ENCODE measurements at regions not wholly inside any gene's neighbourhood (a gene's known extent, or its start where the extent isn't known, plus 50 kb on each side); places are given as distances from the start of the nearest gene placed in this dataset.
"Not testable (repeated sequence)": the region's sequence is repeated elsewhere in the genome, so short reads cannot be mapped to it uniquely, and the experiment has no call there.

DNA sequence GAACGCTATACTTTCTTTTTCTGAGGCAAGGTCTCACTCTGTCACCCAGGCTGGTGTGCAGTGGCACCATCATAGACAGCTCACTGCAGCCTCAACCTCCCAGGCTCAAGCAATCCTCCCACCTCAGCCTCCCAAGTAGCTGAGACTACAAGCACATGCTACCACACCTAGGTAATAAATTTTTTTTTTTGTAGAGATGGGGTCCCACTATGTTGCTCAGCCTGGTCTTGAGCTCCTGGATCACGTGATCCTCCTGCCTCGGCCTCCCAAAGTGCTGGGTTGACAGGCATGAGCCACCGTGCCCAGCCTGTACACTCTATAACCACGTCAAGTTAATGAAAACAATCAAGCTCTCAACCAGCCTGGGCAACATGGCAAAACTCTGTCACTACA, 127.1 kb upstream of the VOPP1 start:
- not testable (repeated sequence) for DNase-seq

DNA sequence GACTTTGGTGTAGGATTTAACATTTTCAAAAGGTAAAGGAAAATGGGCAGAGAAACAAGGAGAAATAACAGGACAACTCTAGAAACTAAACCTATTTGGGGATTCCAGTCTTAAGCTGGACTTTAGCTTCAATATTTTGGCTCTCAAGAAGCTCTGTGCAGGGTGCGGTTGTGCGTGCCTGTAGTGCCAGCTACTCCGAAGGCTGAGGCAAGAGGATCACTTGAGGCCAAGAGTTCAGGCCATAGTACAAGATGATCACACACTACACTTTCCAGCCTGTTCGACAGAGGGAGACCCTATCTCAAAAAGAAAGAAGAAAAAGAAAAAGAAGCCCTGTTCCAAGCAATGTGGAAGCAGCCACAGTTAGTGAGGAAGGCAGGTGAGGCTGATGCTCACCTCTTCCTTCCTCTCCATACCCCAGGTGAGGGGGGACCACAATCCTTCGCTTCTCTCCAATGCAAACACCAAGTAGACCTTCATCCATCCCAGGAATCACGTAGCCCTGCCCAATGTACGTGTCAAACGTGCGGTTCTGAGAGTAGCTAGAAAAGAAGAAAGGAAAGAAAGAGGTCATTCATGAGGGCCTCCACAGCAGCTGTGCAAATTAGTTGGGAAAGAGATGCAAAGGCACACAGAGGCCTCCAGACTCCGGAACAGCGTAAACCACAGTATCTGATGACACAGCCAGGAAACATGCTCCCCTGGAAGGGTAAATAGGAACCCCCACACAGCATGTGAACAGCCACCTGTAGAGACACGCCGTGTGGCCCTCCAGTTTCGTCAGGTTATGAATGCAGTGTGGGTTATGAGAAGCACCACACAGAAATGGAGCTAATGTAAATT, 126.5 kb upstream of the VOPP1 start:
- DNase-seq, result not testable (repeated sequence)

DNA sequence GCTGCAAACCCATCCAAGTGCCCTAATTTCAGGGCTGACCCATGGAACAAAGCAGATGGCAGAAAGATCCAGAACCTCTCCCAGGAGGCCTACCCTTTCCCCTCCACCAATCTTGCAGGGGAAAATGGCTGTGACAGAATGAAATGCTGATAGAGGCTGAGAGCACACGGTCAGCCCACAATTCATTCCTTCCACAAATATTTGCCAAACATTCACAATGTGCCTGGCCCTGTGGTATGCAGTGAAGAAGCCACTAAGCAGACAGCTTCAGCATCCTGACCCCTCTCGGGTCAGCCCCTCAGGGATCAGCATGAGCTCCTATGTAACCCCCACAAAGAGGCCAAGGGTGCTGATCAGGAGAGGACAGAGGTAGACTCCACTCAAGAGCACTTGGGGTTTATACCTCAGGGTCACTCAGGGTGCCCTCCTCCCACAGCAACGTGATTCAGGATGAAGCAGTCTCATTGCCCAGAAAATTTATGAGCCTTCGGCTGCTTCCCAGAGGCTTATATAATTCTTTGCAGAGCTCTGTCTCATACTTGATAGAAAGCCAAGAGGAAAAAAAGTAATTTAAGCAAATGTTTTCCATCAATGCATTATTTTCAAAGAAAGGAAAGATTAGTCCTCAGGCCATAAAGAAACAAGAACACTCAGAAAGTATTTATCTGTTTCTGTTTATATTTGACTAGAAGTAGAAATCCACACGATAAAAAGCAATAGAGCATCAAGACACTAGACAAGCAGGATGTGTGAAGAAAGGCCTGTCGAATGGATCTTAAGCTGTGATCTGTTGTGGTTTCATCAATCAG, 123.8 kb upstream of the VOPP1 start:
- not testable (repeated sequence) for DNase-seq

DNA sequence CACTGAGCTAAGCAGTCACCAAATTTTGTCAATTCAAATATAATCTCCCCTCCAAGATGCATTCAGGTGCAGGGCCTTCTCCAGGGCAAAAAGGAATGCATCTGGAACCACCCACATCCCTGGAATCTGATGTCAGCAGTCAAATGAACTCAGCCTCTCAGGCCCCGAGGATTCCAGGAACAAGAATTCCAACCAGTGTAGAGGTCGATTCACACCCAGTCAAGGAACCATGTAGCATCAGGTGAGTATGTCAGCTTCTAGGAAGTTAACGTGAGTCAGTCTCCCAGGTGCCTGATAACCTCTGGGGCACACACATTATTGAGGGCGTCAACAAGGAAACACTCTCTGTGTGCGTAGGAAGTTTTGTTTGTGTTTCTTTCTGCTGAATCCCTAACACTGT, 122.2 kb upstream of the VOPP1 start:
- DNase-seq, result not testable (repeated sequence)

DNA sequence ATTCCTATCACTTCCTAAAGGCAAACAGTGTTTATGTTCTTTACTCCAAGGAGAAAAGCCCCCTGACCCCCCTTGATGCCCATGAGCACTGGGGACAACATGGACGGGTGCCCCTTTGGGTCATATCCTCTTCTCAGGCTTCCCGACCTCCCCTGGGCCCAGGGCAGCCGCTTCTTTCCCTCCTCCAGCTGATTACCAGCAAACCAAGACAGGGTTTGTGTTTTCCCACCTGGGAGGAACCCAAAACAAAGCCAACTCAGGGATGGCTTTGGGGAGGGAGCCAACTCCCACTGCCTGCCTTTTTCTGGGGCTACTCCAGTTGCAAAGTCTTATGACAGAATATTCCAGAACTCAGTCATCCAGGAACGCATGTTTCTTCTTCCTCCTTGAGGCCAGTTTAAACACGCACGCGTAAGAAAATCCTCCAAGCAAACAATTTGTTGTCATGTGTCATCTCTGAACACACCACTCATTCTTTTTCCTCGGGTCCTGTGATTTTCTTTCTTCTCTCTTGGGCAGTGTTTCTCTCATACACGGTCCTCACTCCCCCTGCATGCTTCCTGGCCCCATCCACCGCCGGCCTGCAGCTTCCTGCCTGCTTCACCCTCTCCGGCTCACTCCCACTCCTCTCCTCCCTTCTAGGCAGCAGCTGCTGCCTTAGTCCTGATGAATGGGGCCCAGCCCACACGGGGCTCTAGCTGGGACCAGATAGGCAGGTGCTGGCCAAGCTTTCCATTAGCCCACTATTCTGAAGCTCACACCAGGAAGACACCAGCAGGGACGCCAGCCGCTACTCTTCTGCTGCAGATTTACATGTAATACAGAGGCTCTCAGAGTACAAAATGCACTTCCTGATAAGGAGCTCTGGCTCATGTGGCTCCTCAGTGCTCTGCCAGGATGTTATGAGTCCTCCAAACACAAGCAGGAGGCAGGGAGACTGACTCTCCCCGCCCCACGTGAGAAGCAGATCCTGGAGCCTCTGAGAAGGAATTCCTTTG, 116.7 kb upstream of the VOPP1 start:
- DNase-seq, result peak; percentile 17

DNA sequence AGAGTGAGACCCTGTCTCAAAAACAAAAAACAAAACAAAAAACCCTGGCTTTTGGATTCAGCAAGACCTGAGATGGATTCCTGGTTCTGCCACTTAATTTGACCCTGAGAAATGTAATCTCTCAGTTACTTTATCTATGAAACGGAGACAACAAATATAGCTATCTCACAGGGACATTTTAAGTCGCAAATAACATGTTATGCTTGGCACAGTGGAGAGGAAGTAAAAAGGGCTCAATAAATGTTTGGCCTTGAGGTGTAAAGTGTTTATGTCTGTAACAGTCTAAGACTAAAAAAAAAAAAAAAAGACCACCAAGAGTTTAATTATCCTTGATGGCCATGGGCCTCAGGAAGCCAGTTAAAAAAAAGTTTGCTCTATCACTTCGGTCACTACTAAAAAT, 116.0 kb upstream of the VOPP1 start:
- not testable (repeated sequence) for DNase-seq

DNA sequence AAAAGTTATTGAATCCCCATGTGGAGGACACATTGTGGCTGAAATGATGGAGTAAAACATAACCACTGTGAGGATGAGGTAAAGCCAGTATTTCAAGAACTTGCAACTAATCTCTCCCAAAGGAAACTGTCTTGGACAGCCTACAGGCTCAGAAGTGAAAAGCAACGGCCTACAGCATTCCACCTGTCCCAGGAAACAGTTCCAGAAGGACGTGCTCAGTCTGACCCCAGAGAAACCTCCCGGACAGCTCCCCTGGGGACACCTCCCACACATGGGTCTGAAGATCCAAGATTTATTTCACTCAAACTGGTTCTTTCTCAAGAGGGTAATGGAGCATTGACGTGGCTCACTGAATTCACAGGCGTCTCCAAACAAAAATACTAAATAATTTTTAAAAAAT, 115.0 kb upstream of the VOPP1 start:
- DNase-seq, result not testable (repeated sequence)

DNA sequence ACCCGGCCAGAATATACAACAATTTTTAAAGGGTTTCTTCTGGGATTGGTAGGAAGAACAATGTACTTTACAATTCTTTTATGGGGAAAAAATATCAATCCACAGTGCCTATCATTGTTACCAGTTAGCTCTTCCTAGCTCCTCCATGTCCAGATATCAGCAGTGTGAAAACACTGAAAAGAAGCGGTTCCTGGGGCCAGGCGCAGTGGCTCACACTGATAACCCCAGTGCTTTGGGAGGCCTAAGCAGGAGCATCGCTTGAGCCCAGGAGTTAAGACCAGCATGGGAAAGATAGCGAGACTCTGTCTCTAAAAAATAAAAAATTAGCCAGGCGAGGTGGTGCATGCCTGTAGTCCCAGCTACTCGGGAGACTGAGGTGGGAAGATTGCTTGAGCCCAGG, 114.5 kb upstream of the VOPP1 start:
- DNase-seq, result not testable (repeated sequence)

DNA sequence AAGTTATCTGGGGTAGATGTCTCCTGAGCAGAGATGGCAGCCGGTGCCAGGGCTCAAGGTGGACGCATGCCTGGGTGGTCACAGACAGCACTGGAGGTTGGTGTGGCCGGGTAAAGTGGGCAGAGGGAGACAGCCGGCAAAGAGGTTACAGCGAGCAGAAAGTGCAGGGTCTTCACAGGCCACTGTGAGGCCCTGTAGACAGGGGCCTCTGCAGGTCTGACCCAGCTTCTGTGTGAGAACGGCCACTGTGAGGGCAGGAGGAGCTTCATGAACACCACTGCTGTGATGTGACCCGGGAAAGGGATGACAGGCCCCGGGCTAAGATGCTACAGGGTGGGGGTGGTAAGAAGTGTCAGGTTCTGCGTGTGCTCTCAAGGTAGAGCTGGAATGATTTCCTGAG, 111.2 kb upstream of the VOPP1 start:
- DNase-seq, result not testable (repeated sequence)

DNA sequence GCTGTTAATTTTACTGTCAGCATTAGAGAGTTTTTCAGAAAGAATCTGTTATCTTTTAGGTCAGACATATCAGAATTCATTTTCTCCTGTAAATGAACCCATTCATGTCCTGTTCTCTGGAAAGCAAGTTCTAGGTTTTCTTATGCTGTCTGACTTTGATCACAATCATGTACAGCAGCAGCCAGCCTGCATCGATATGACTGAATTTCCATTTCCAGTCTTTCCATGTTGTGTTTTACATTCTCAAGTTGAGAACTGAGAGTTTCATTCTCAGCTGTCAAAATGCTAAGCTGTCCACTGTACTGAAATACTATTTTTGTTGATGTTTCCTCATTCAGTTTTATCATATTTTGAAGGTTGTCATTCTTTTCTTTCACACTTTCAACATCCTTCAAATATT, 103.3 kb upstream of the VOPP1 start:
- DNase-seq, result not testable (repeated sequence)

DNA sequence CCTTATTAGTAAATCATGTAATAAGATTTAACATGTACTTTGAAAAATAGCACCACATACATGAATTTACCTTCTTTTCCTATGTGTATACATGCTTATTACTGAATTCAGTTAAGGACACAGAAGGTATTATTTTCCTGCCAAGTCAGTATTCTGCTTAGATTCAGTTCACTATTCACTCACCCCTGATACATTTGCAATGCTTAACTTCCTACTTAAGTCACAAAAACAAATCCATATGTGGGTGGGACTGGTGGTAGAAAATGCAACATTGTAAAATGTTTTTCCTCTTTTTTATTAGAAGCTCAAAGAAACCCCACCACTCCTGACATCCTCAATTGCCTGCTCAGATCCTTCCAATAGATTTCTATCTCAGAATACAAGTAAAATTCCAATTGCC, 101.2 kb upstream of the VOPP1 start:
- not testable (repeated sequence) for DNase-seq

DNA sequence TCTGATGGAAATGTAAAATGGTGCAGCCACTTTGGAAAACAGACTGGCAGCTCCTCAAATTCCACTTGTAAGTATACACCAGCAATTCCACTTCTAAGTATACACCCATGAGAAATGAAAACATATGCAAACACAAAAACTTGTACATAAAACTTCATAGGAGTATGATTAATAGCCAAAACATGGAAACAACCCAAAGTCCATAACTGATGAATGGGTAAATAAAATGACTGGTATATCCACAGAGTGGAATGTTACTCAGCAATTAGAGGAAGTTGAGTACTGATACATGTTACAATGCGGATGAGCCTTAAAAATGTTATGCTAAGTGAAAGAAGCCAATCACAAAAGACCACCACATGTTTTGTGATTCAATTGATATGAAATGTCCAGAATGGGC, 99.8 kb upstream of the VOPP1 start:
- DNase-seq, result not testable (repeated sequence)

DNA sequence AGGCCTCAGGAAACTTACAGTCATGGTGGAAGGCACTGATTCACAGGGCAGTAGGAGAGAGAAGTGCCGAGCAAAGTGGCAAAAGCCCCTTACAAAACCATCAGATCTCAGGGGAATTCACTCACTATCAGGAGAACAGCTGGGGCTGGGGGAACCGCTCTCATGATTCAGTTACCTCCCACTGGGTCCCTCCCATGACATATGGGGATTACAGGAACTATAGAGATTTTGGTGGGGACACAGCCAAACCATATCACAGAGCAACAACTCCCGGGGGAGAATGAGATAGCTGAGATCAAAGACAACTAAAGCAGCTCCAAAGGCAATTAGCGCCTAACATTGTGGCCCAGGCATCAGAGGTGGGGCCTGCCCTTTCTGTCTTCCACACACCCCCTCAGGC, 85.4 kb upstream of the VOPP1 start:
- no peak for DNase-seq

DNA sequence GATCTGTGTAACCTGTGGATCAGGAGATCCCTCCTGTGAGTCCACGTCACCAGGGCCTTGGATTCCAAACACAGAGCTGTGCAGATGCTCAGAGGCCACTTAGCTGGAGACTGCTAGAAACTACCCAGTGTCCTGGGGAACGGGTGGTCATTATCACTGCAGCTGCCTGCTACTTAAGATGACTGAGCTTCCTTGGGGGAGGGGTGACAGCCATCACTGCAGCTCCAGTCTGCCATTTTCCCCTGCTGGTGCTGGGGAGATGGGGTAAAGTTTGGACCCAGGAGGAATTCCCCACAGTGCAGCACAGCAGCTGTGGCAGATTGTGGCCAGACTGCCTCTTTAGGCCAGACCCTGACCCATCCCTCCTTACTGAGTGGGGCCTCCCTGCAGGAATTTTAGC, 78.8 kb upstream of the VOPP1 start:
- DNase-seq, result no peak

DNA sequence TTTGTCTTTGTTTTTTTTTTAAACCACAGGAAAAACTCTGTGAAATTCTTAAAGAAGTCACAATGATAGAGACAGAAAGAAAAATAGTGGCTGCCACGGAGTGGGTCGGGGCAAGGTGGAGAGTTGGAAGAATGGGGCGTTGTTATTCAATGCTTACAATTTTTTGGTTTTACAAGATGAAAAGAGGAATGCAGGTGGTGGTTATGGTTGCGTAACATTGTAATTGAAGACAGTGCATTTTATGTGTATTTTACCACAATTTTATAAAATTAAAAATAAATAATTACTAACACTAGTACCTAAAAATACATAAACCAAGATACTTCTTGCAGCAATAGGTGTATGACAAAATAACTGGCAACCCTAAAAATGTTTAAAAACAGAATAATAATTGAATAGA, 76.9 kb upstream of the VOPP1 start:
- DNase-seq, result no peak

DNA sequence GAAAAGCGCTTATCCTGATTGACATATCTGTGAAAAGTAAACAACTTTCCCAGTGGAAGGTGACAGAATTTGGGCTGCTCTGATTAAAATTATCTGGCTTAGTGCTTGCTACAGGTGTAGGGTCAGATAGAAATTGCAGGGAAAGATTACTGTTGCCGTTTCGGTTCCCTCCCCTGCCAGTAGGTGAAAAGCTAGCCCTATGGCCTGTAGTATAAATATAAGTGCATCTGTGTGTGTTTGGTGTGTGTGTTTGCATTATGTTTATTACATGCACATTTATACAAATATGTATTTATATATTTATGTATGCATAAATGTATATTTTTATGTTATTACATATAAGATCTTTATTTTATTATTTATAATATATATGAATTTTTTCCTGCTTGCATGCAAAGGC, 72.3 kb upstream of the VOPP1 start:
- no peak for DNase-seq

DNA sequence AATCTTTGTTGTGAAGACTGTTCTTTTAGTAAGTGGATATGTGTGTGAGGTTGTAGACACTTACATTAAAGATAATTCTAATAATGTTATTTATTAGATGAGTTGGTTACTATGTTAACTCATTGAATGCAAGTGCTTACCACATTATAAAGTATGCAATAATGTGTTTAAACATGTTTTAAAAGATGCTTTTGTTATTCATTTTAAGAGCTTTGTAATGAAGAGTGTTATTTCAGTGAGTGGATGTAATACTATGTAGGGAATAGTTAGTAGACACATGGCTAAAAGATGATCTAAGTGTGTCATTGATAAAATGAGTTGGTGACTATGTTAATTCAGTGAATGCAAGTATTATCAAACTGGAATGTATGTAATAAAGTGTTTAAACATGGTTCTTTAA, 70.0 kb upstream of the VOPP1 start:
- DNase-seq, result no peak

DNA sequence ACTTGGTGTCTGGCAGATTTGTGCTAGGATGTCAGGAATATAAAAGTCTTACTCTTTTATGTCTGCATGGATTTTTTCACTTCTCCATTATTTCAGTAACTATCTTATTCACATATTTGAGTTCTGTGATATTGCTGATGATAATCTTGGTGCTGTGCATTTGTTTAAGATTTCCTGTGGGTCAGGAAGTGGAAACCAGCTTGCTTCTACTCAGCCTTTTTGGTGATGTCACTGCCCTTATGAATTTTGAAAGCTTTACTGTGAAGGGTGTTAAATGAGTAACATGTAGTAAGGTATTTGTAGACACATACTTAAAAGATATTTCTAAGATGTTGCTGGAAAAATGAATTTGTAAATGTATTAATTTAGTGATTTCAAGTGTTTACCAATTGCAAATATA, 69.5 kb upstream of the VOPP1 start:
- no peak for DNase-seq

DNA sequence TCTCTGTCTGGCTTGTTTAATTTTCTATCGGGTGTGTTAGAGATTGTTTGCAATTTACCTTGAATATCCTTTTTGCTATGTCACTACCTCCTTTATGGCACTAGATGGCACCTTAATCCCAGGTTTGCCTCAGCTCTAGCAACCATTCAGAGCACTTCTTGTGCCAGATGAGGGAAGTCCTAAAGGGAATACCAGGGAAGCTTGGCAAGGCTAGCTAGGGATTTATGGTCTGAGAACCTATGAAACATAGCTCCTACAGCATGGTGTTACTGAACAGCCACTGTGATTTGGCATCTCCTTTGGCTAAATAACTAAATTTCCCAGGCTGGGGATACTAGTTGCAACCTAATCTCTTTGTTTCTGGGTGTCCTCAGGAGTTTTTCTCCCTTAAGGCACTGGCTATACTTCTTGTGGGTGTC, 69.0 kb upstream of the VOPP1 start:
- DNase-seq, result peak; percentile 82

DNA sequence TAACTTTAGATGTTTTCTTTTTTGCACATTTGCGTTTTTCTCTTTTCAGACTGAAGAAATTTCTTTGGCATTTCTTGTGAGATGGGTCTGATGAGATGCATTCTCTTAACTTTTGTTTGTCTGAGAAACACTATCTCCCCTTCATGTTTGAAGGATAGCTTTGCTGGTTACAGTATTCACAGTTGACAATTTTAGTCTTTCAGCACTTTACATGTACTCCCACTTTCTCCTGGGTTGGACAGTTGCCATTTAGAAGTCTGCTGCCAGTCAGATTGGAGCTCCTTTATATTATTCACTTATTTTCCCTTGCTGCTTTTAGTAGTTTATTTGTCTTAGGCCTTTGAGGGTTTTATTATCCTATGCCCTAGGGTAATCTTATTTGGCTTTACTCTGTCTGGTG, 67.3 kb upstream of the VOPP1 start:
- no peak for DNase-seq

DNA sequence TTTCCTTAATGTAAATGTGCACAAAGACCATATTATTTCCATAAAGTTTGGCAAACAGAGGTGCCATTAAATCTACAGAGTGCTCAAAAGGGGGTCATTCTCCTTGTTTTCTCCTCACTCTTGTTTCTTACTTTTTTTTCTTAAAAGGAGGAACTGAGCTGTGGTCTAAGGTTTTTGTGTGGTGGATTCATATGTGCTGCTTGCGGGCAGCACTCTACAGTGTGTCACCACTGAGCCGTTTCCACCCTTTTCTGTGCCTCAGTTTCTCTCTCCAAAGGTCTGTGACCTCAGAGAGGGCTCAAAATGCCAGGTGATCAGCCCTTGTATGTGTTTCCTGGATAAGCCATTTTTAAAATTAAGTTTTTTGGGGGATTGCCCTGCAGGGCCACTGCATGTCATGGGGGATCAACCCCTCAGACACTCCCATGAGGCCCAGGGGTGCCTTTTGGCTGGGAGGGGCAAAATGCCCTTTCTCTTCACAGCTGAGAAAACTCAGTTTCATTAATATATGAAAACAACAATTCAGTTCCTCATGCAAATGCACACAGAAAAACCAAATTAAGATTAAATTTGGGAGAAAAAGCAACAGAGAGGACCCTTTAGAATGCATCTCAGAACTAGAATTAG, 56.9 kb upstream of the VOPP1 start:
- DNase-seq, result no peak

DNA sequence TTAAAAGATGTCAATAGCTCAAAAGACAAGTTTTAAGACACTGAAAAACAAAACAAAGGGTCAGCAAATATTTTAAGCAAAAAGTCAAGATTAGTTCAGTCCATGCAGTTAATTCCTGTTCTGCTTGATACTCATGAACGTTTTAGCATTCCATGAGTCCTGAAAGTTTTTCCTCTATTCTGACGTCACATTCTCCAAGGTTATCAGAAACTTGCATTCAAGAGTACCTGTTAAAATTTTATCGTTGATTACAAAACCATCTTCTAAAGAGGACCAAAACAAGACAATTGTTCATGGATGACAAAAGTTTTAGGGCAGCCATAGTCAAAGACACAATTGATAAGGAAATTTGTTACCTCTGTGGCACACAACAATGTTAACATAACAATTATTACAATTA, 52.5 kb upstream of the VOPP1 start:
- DNase-seq, result no peak
